ENCODE measurements at regions not wholly inside any gene's neighbourhood (a gene's known extent, or its start where the extent isn't known, plus 50 kb on each side); places are given as distances from the start of the nearest gene placed in this dataset.
"Not testable (repeated sequence)": the region's sequence is repeated elsewhere in the genome, so short reads cannot be mapped to it uniquely, and the experiment has no call there.

GRCh38 chr4:138788267-138788790 lies 227.3 kb upstream of the NOCT start:
- Histone ChIP-seq H3K27ac (no peak overlapping the region), H3K79me2 (no peaks in the 10 kb centered on the region), H3K9me3 (ENCODE audit: control insufficient read depth, low read length) (no peaks in the 10 kb centered on the region), H2AFZ (no peak overlapping the region), H3K9ac (no peak overlapping the region), H3K4me2 (ENCODE audit: low read length) (no peak overlapping the region), H3K36me3 (ENCODE audit: control insufficient read depth, insufficient read depth, low read length) (no peaks in the 10 kb centered on the region), H3K27me3 (ENCODE audit: control insufficient read depth, insufficient read depth, low read length) (no peaks in the 10 kb centered on the region), H3K4me1 (no peaks in the 10 kb centered on the region), H3K4me3 (ENCODE audit: low read depth, low read length) (no peak overlapping the region)
- TF ChIP-seq CTCF (IDR thresholded peaks at IDR 0.05), result no peak

GRCh38 chr4:138779761-138780160 lies 235.8 kb upstream of the NOCT start:
- not testable (repeated sequence) for H3K27ac ChIP-seq; H3K4me1 ChIP-seq; H3K9ac ChIP-seq; H3K4me3 ChIP-seq (ENCODE audit: low read depth, low read length); H3K4me2 ChIP-seq (ENCODE audit: low read length); H3K9me3 ChIP-seq (ENCODE audit: control insufficient read depth, low read length); H3K79me2 ChIP-seq; H3K27me3 ChIP-seq (ENCODE audit: control insufficient read depth, insufficient read depth, low read length); H3K36me3 ChIP-seq (ENCODE audit: control insufficient read depth, insufficient read depth, low read length); H2AFZ ChIP-seq

- no peak overlapping the region for H3K9ac ChIP-seq
- H2AFZ ChIP-seq, result no peak overlapping the region
- H3K27ac ChIP-seq, result no peak overlapping the region
- no peak overlapping the region for H3K4me2 ChIP-seq (ENCODE audit: low read length)
- TF ChIP-seq CTCF (IDR thresholded peaks at IDR 0.05), result no peak
- H3K9me3 ChIP-seq (ENCODE audit: control insufficient read depth, low read length), result no peaks in the 10 kb centered on the region
- no peak overlapping the region for H3K4me3 ChIP-seq (ENCODE audit: low read depth, low read length)
- no peaks in the 10 kb centered on the region for H3K79me2 ChIP-seq
- no peaks in the 10 kb centered on the region for H3K36me3 ChIP-seq (ENCODE audit: control insufficient read depth, insufficient read depth, low read length)
- H3K4me1 ChIP-seq, result no peaks in the 10 kb centered on the region
- H3K27me3 ChIP-seq (ENCODE audit: control insufficient read depth, insufficient read depth, low read length), result no peaks in the 10 kb centered on the region
These were observed 239.7 kb upstream of the NOCT start for GRCh38 chr4:138775890-138776289.

- no peak overlapping the region for H3K4me2 ChIP-seq (ENCODE audit: low read length)
- H3K4me3 ChIP-seq (ENCODE audit: low read depth, low read length), result no peak overlapping the region
- H3K9ac ChIP-seq, result no peak overlapping the region
- no peaks in the 10 kb centered on the region for H3K36me3 ChIP-seq (ENCODE audit: control insufficient read depth, insufficient read depth, low read length)
- H2AFZ ChIP-seq, result no peak overlapping the region
- H3K27ac ChIP-seq, result no peak overlapping the region
- H3K4me1 ChIP-seq, result no peaks in the 10 kb centered on the region
- TF ChIP-seq CTCF (IDR thresholded peaks at IDR 0.05), result no peak
- no peaks in the 10 kb centered on the region for H3K79me2 ChIP-seq
- H3K9me3 ChIP-seq (ENCODE audit: control insufficient read depth, low read length), result no peaks in the 10 kb centered on the region
- no peaks in the 10 kb centered on the region for H3K27me3 ChIP-seq (ENCODE audit: control insufficient read depth, insufficient read depth, low read length)
These were observed 240.1 kb upstream of the NOCT start for GRCh38 chr4:138775489-138775888.

- H3K27me3 ChIP-seq (ENCODE audit: control insufficient read depth, insufficient read depth, low read length), result no peaks in the 10 kb centered on the region
- H2AFZ ChIP-seq, result no peak overlapping the region
- H3K27ac ChIP-seq, result no peak overlapping the region
- H3K4me2 ChIP-seq (ENCODE audit: low read length), result no peak overlapping the region
- H3K9ac ChIP-seq, result no peak overlapping the region
- no peaks in the 10 kb centered on the region for H3K4me1 ChIP-seq
- H3K9me3 ChIP-seq (ENCODE audit: control insufficient read depth, low read length), result no peaks in the 10 kb centered on the region
- no peak for TF ChIP-seq CTCF (IDR thresholded peaks at IDR 0.05)
- no peaks in the 10 kb centered on the region for H3K79me2 ChIP-seq
- no peaks in the 10 kb centered on the region for H3K36me3 ChIP-seq (ENCODE audit: control insufficient read depth, insufficient read depth, low read length)
- H3K4me3 ChIP-seq (ENCODE audit: low read depth, low read length), result no peak overlapping the region
These were observed 240.6 kb upstream of the NOCT start for GRCh38 chr4:138774940-138775339.

- not testable (repeated sequence) for H3K36me3 ChIP-seq (ENCODE audit: control insufficient read depth, insufficient read depth, low read length); H3K27me3 ChIP-seq (ENCODE audit: control insufficient read depth, insufficient read depth, low read length); H3K79me2 ChIP-seq; H3K4me1 ChIP-seq; H3K4me2 ChIP-seq (ENCODE audit: low read length); H2AFZ ChIP-seq; H3K9me3 ChIP-seq (ENCODE audit: control insufficient read depth, low read length); H3K9ac ChIP-seq; H3K4me3 ChIP-seq (ENCODE audit: low read depth, low read length); H3K27ac ChIP-seq
These were observed 241.5 kb upstream of the NOCT start for GRCh38 chr4:138774125-138774524.

Data from parathyroid adenoma (tissue), 2 donors.